ENCODE measurements at regions not wholly inside any gene's neighbourhood (a gene's known extent, or its start where the extent isn't known, plus 50 kb on each side); places are given as distances from the start of the nearest gene placed in this dataset.
A peak's percentile ranks its signal among the peaks of the same experiment; 100 is the strongest.
"Not testable (repeated sequence)": the region's sequence is repeated elsewhere in the genome, so short reads cannot be mapped to it uniquely, and the experiment has no call there.

GRCh38 chr2:236785611-236786057 lies 216.0 kb downstream of the ACKR3 start:
- Histone ChIP-seq H3K23ac (ENCODE audit: low read length) (no peak overlapping the region), H3K27me3 (ENCODE audit: insufficient read depth, low read length, poor library complexity) (no peaks in the 10 kb centered on the region), H2BK15ac (replicated peaks; ENCODE audit: low read depth) (no peak overlapping the region), H3K9ac (ENCODE audit: low read length) (no peak overlapping the region), H3K4me1 (ENCODE audit: control insufficient read depth, low read depth, low read length) (no peaks in the 10 kb centered on the region), H3K4me3 (ENCODE audit: low read length) (no peak overlapping the region), H3K27ac (ENCODE audit: low read depth, low read length) (no peak overlapping the region), H3K4ac (ENCODE audit: low read depth, low read length) (no peak overlapping the region), H3K4me2 (ENCODE audit: low read length) (no peak overlapping the region), H3K79me2 (ENCODE audit: control insufficient read depth, insufficient read depth, low read length) (no peaks in the 10 kb centered on the region), H3K56ac (ENCODE audit: low read length) (no peak overlapping the region), H3K36me3 (ENCODE audit: control insufficient read depth, insufficient read depth, low read length) (no peaks in the 10 kb centered on the region), H2BK120ac (ENCODE audit: low read depth, low read length) (no peak overlapping the region), H4K8ac (ENCODE audit: low read depth, low read length) (no peak overlapping the region), H4K5ac (ENCODE audit: low read length) (no peak overlapping the region), H3K79me1 (ENCODE audit: low read length) (no peaks in the 10 kb centered on the region), H2BK5ac (ENCODE audit: low read length) (no peak overlapping the region), H3K18ac (ENCODE audit: low read length) (no peak overlapping the region), H2AK5ac (ENCODE audit: low read length) (no peak overlapping the region)
- DNase-seq = peak; percentile 31
- WGBS (ENCODE audit: extremely low coverage, insufficient coverage, low lambda C conversion rate) = no CpG with 5 or more reads among the region's 6 CpGs

GRCh38 chr2:236786751-236787150 lies 217.1 kb downstream of the ACKR3 start:
- H3K4ac ChIP-seq (ENCODE audit: low read depth, low read length) = no peak overlapping the region
- no peak overlapping the region for H3K27ac ChIP-seq (ENCODE audit: low read depth, low read length)
- no peak overlapping the region for H4K8ac ChIP-seq (ENCODE audit: low read depth, low read length)
- H3K4me2 ChIP-seq (ENCODE audit: low read length) = no peak overlapping the region
- no peak overlapping the region for H3K18ac ChIP-seq (ENCODE audit: low read length)
- no peaks in the 10 kb centered on the region for H3K36me3 ChIP-seq (ENCODE audit: control insufficient read depth, insufficient read depth, low read length)
- no peak overlapping the region for H2AK5ac ChIP-seq (ENCODE audit: low read length)
- no peak overlapping the region for H3K4me3 ChIP-seq (ENCODE audit: low read length)
- no peak overlapping the region for H3K23ac ChIP-seq (ENCODE audit: low read length)
- no peak overlapping the region for H2BK120ac ChIP-seq (ENCODE audit: low read depth, low read length)
- H3K56ac ChIP-seq (ENCODE audit: low read length) = no peak overlapping the region
- H3K4me1 ChIP-seq (ENCODE audit: control insufficient read depth, low read depth, low read length) = no peaks in the 10 kb centered on the region
- no peaks in the 10 kb centered on the region for H3K79me1 ChIP-seq (ENCODE audit: low read length)
- no peak overlapping the region for H2BK15ac ChIP-seq (replicated peaks; ENCODE audit: low read depth)
- no peaks in the 10 kb centered on the region for H3K79me2 ChIP-seq (ENCODE audit: control insufficient read depth, insufficient read depth, low read length)
- H3K27me3 ChIP-seq (ENCODE audit: insufficient read depth, low read length, poor library complexity) = no peaks in the 10 kb centered on the region
- no peak overlapping the region for H3K9ac ChIP-seq (ENCODE audit: low read length)
- no peak overlapping the region for H4K5ac ChIP-seq (ENCODE audit: low read length)
- no peak overlapping the region for H2BK5ac ChIP-seq (ENCODE audit: low read length)
- DNase-seq = no peak
- WGBS (ENCODE audit: extremely low coverage, insufficient coverage, low lambda C conversion rate) = no CpG with 5 or more reads among the region's 4 CpGs

DNA sequence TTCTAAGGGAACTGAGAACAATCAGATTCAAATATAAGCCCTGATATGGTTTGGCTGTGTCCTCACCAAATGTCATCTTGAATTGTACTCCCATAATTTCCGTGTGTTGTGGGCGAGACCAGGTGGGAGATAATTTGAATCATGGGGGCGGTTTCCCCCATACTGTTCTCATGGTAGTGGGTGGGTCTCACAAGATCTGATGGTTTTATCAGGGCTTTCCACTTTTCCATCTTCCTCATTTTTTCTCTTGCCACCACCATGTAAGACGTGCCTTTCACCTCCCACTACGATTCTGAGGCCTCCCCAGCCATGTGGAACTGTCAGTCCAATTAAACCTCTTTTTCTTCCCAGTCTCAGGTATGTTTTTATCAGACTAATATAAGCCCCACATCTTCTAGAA lies 217.8 kb downstream of the ACKR3 start:
- H4K8ac ChIP-seq (ENCODE audit: low read depth, low read length); H3K18ac ChIP-seq (ENCODE audit: low read length); H3K27me3 ChIP-seq (ENCODE audit: insufficient read depth, low read length, poor library complexity); H3K79me1 ChIP-seq (ENCODE audit: low read length); H2AK5ac ChIP-seq (ENCODE audit: low read length); H2BK120ac ChIP-seq (ENCODE audit: low read depth, low read length); H3K4me1 ChIP-seq (ENCODE audit: control insufficient read depth, low read depth, low read length); H3K27ac ChIP-seq (ENCODE audit: low read depth, low read length); H3K4me3 ChIP-seq (ENCODE audit: low read length); H3K4me2 ChIP-seq (ENCODE audit: low read length); H2BK5ac ChIP-seq (ENCODE audit: low read length); DNase-seq; H3K9ac ChIP-seq (ENCODE audit: low read length); H3K79me2 ChIP-seq (ENCODE audit: control insufficient read depth, insufficient read depth, low read length); H2BK15ac ChIP-seq (replicated peaks; ENCODE audit: low read depth); H3K23ac ChIP-seq (ENCODE audit: low read length); H3K4ac ChIP-seq (ENCODE audit: low read depth, low read length); H4K5ac ChIP-seq (ENCODE audit: low read length); H3K36me3 ChIP-seq (ENCODE audit: control insufficient read depth, insufficient read depth, low read length); H3K56ac ChIP-seq (ENCODE audit: low read length): not testable (repeated sequence)
- no CpG with 5 or more reads among the region's 5 CpGs for WGBS (ENCODE audit: extremely low coverage, insufficient coverage, low lambda C conversion rate)

GRCh38 chr2:236787885-236788284 lies 218.3 kb downstream of the ACKR3 start:
- no peak for DNase-seq
- no peak overlapping the region for H3K4me2 ChIP-seq (ENCODE audit: low read length)
- no peak overlapping the region for H2BK15ac ChIP-seq (replicated peaks; ENCODE audit: low read depth)
- H2BK120ac ChIP-seq (ENCODE audit: low read depth, low read length) = no peak overlapping the region
- H3K27me3 ChIP-seq (ENCODE audit: insufficient read depth, low read length, poor library complexity) = no peaks in the 10 kb centered on the region
- H3K27ac ChIP-seq (ENCODE audit: low read depth, low read length) = no peak overlapping the region
- no peak overlapping the region for H4K5ac ChIP-seq (ENCODE audit: low read length)
- H3K4me1 ChIP-seq (ENCODE audit: control insufficient read depth, low read depth, low read length) = no peaks in the 10 kb centered on the region
- H3K79me1 ChIP-seq (ENCODE audit: low read length) = no peaks in the 10 kb centered on the region
- no peak overlapping the region for H3K56ac ChIP-seq (ENCODE audit: low read length)
- H3K79me2 ChIP-seq (ENCODE audit: control insufficient read depth, insufficient read depth, low read length) = no peaks in the 10 kb centered on the region
- H3K4me3 ChIP-seq (ENCODE audit: low read length) = no peak overlapping the region
- H3K9ac ChIP-seq (ENCODE audit: low read length) = no peak overlapping the region
- H3K23ac ChIP-seq (ENCODE audit: low read length) = no peak overlapping the region
- no peak overlapping the region for H3K18ac ChIP-seq (ENCODE audit: low read length)
- no peaks in the 10 kb centered on the region for H3K36me3 ChIP-seq (ENCODE audit: control insufficient read depth, insufficient read depth, low read length)
- H4K8ac ChIP-seq (ENCODE audit: low read depth, low read length) = no peak overlapping the region
- no peak overlapping the region for H2AK5ac ChIP-seq (ENCODE audit: low read length)
- no peak overlapping the region for H2BK5ac ChIP-seq (ENCODE audit: low read length)
- no peak overlapping the region for H3K4ac ChIP-seq (ENCODE audit: low read depth, low read length)
- no CpG with 5 or more reads among the region's 7 CpGs for WGBS (ENCODE audit: extremely low coverage, insufficient coverage, low lambda C conversion rate)

GRCh38 chr2:236790963-236791362 lies 221.3 kb downstream of the ACKR3 start:
- Histone ChIP-seq H2BK120ac (ENCODE audit: low read depth, low read length) (no peak overlapping the region), H3K79me1 (ENCODE audit: low read length) (no peaks in the 10 kb centered on the region), H3K79me2 (ENCODE audit: control insufficient read depth, insufficient read depth, low read length) (no peaks in the 10 kb centered on the region), H2AK5ac (ENCODE audit: low read length) (no peak overlapping the region), H3K4me3 (ENCODE audit: low read length) (no peak overlapping the region), H3K4me2 (ENCODE audit: low read length) (no peak overlapping the region), H3K4me1 (ENCODE audit: control insufficient read depth, low read depth, low read length) (no peaks in the 10 kb centered on the region), H3K36me3 (ENCODE audit: control insufficient read depth, insufficient read depth, low read length) (no peaks in the 10 kb centered on the region), H3K18ac (ENCODE audit: low read length) (no peak overlapping the region), H4K8ac (ENCODE audit: low read depth, low read length) (no peak overlapping the region), H3K27me3 (ENCODE audit: insufficient read depth, low read length, poor library complexity) (no peaks in the 10 kb centered on the region), H3K4ac (ENCODE audit: low read depth, low read length) (no peak overlapping the region), H3K56ac (ENCODE audit: low read length) (no peak overlapping the region), H2BK5ac (ENCODE audit: low read length) (no peak overlapping the region), H3K27ac (ENCODE audit: low read depth, low read length) (no peak overlapping the region), H3K23ac (ENCODE audit: low read length) (no peak overlapping the region), H3K9ac (ENCODE audit: low read length) (no peak overlapping the region), H2BK15ac (replicated peaks; ENCODE audit: low read depth) (no peak overlapping the region), H4K5ac (ENCODE audit: low read length) (no peak overlapping the region)
- WGBS (ENCODE audit: extremely low coverage, insufficient coverage, low lambda C conversion rate) = no CpG with 5 or more reads among the region's 6 CpGs
- DNase-seq = no peak

All from mesendoderm (in vitro differentiated cells).